T-helper 2 cell treated with Interferon-gamma antibody and Interleukin-4, amounts not matched to agents 5 μg/mL and 100 μg/mL, for 36 hours (primary cell): ENCODE measurements at regions not wholly inside any gene's neighbourhood (a gene's known extent, or its start where the extent isn't known, plus 50 kb on each side); places are given as distances from the start of the nearest gene placed in this dataset.
"Not testable (repeated sequence)": the region's sequence is repeated elsewhere in the genome, so short reads cannot be mapped to it uniquely, and the experiment has no call there.

Source experiments
- DNase-seq: peaks from one replicate; pipeline ENCODE4 v3.0.0; 2021; ENCODE audit warnings: low spot score
- H3K27ac Mint-ChIP-seq: one replicate; pipeline ENCODE4 v1.8.0; 2021; ENCODE audit warnings: mild to moderate bottlenecking, mixed read lengths
- H3K27me3 Mint-ChIP-seq: one replicate; pipeline ENCODE4 v1.8.0; 2021; ENCODE audit warnings: low read depth, mixed read lengths
- H3K36me3 Mint-ChIP-seq: one replicate; pipeline ENCODE4 v1.8.0; 2021; ENCODE audit warnings: low read depth, mixed read lengths
- H3K4me1 Mint-ChIP-seq: one replicate; pipeline ENCODE4 v1.8.0; 2021; ENCODE audit warnings: low read depth, mixed read lengths
- H3K4me3 Mint-ChIP-seq: one replicate; pipeline ENCODE4 v1.8.0; 2022; ENCODE audit warnings: mild to moderate bottlenecking, moderate library complexity, mixed read lengths
- H3K9me3 Mint-ChIP-seq: one replicate; pipeline ENCODE4 v1.8.0; 2021; ENCODE audit warnings: mixed read lengths

DNA sequence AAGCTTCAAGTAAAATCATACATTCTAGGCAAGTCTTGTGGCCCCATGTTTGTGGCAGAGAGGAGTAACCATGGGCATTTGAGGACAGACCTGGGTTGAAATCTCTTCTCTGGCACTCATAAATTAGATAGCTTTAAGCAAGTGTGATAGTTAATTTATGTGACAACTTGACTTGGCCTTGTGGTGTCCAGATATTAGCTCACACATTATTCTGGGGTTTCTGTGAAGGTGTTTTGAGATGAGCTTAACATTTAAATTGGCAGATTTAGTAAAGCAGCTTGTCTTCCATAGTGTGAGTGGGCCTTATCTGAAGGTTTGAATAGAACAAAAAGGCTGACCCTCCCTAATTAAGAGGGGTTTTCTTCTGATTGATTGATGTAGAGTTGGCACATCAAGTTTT, 161.4 kb upstream of the SPRY2 start:
- DNase-seq = no peak
- no peaks in the 10 kb centered on the region for H3K27me3 Mint-ChIP-seq
- H3K4me3 Mint-ChIP-seq = no peak overlapping the region
- H3K27ac Mint-ChIP-seq = no peak overlapping the region
- H3K9me3 Mint-ChIP-seq = peaks cover 23% of the 10 kb centered on the region
- H3K4me1 Mint-ChIP-seq = no peaks in the 10 kb centered on the region
- H3K36me3 Mint-ChIP-seq = no peaks in the 10 kb centered on the region

DNA sequence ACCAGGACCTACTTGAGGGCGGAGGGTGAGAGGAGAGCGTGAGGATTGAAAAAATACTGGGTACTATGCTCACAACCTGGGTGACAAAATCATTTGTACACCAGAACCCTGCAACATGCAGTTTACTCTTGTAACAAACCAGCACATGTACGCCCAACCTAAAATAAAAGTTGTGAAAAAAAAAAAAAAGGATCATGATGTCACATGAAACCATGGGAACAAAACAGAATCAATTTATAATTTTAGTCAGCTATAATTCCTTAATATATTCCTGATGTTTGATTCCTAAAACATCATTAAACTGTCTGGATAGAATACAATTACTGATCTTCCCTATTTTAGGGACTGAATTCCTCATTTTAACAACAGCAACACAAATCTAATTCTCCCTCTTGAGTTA, 160.6 kb upstream of the SPRY2 start:
- Mint-ChIP-seq H3K4me1 (no peaks in the 10 kb centered on the region), H3K36me3 (no peaks in the 10 kb centered on the region), H3K9me3 (peaks cover 18% of the 10 kb centered on the region), H3K27me3 (no peaks in the 10 kb centered on the region), H3K4me3 (no peak overlapping the region), H3K27ac (no peak overlapping the region)
- no peak for DNase-seq

DNA sequence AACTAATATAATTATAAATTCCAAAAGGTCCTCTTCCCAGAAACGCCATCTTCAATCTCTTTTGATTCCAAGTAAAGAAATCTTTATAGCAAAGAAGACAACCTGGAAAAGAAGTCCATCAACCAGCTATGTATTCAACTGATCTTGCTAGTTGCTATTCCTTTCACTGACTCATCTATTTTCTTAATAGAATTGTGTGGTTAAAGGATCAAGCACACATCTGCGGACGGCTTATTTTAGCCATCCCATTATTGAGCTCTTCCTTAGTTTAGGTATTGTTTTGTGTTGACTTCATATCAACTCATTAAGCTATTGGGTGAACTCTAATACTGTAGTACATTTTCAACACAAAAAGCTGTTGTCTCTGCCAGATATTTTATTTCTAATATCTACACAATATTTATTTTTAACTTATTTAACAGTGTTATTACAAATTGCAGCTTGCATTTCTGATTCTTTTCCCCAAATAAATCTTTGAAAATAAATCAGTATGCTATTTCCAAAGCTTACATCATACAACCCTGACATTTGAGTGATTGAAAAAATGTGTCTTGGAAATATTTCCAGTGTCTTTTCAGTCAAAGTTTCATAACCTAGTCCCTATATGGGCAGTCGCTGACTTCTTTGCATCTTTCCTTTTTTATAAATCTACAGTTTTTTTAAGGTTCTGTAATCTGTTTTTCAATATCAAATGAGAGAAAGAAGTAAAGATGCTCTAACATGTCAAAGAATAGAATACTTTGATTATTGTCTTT, 158.8 kb upstream of the SPRY2 start:
- no peaks in the 10 kb centered on the region for H3K27me3 Mint-ChIP-seq
- no peaks in the 10 kb centered on the region for H3K4me1 Mint-ChIP-seq
- H3K4me3 Mint-ChIP-seq = no peak overlapping the region
- peaks cover 5% of the 10 kb centered on the region for H3K9me3 Mint-ChIP-seq
- DNase-seq = no peak
- H3K36me3 Mint-ChIP-seq = no peaks in the 10 kb centered on the region
- H3K27ac Mint-ChIP-seq = no peak overlapping the region

DNA sequence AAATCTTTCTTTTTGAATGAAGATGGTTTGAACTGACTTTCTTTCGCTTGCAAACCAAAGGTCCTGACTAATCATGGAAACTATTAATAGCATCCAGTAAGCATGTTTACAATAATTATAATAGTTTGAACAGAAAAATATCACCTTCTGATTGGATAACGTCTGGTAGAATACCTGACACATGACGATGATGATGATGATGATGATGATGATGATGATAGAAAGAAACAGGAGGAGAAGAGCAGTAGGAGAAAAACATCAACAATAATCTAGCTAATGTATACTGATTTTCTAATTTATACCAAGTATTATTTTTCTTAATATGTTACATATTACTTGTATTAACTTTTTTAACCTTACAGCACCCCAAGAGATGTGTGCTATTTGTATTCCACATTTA, 157.5 kb upstream of the SPRY2 start:
- no peak for DNase-seq
- Mint-ChIP-seq H3K4me3 (no peak overlapping the region), H3K27ac (no peak overlapping the region), H3K9me3 (peaks cover 5% of the 10 kb centered on the region), H3K27me3 (no peaks in the 10 kb centered on the region), H3K4me1 (no peaks in the 10 kb centered on the region), H3K36me3 (no peaks in the 10 kb centered on the region)

DNA sequence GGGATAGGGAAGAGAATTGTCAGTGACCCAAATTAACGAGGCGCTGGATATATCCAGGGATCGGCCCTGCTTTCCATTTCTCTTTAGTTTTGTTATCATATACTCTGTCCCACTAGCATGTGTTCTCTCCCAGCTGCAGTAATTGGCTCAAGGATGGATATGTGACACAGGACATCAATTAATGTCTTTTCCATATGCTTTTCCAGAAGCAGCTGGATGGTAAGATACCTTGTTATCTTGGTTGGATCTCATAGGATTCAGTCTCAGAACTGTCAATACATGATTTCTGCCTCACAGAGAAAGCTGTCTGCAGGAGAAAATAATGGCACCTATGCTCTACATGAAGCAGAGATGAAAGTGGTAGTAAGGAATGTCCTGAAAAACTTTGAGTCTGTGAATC, 157.1 kb upstream of the SPRY2 start:
- no peaks in the 10 kb centered on the region for H3K4me1 Mint-ChIP-seq
- no peak overlapping the region for H3K27ac Mint-ChIP-seq
- DNase-seq = no peak
- H3K36me3 Mint-ChIP-seq = no peaks in the 10 kb centered on the region
- H3K9me3 Mint-ChIP-seq = peaks cover 4% of the 10 kb centered on the region
- H3K4me3 Mint-ChIP-seq = no peak overlapping the region
- H3K27me3 Mint-ChIP-seq = no peaks in the 10 kb centered on the region

DNA sequence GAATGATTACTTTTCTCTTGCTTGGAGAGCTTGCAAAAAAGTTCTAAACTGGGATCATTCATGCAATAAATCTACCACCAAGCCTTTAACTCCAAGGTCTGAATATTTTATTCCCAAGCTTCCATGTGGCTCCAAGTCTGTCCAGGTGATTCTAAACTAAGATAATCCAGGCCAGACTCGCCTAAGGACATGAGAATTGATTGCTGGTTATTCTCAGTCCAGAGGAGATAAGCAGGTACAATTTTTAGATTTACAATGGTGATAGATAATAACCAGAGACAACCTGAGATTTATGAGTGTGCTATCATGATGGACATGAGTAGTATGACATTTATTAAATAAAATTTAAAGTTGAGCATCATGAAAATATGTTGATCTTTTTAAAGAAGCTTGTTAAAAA, 156.5 kb upstream of the SPRY2 start:
- Mint-ChIP-seq H3K4me3 (no peak overlapping the region), H3K27me3 (no peaks in the 10 kb centered on the region), H3K36me3 (no peaks in the 10 kb centered on the region), H3K9me3 (no peaks in the 10 kb centered on the region), H3K4me1 (no peaks in the 10 kb centered on the region), H3K27ac (no peak overlapping the region)
- DNase-seq = no peak

DNA sequence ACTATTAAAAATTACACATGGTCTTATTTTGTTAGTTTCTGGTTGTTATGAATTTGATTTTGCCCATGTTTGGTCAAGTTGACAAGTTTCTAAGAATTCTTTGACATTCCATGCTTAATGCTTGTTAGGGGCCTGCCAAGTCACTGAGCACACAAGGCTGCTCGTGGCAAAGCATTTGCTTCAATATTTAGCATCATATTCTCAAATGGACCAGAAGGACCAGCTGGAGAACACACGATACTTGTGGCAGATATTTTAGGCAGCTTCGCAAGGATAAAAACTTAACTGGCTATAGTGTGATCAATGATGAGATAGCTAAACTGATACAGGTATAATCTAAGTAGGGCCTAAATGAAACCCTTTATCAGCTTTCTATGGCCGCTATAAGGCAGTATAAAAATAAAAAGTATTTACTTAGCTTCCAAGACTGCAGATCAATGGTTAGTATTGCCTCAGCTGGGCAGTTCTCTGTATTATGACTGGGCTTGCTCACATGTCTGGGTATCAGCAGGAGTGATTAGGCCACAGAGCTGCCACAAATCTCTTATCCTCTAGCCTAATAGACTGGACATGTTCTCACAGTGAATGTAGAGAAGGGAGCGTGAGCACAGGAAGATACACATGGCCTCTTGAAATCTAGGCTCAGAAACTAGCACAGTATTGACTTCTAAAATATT, 155.9 kb upstream of the SPRY2 start:
- no peak overlapping the region for H3K4me3 Mint-ChIP-seq
- no peak overlapping the region for H3K27ac Mint-ChIP-seq
- no peaks in the 10 kb centered on the region for H3K4me1 Mint-ChIP-seq
- H3K36me3 Mint-ChIP-seq = no peaks in the 10 kb centered on the region
- no peaks in the 10 kb centered on the region for H3K9me3 Mint-ChIP-seq
- no peak for DNase-seq
- H3K27me3 Mint-ChIP-seq = no peaks in the 10 kb centered on the region

DNA sequence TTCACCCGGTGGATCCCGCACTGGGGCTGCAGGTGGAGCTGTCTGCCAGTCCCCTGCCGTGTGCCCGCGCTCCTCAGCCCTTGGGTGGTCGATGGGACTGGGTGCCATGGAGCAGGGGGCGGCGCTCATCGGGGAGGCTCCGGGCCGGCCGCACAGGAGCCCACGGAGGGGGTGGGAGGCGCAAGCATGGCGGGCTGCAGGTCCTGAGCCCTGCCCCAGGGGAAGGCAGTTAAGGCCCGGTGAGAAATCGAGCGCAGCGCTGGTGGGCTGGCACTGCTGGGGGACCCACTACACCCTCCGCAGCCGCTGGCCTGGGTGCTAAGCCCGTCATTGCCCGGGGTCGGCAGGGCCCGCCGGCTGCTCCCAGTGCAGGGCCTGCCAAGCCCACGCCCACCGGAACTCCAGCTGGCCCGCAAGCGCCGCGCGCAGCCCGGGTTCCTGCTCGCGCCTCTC, 149.6 kb upstream of the SPRY2 start:
- not testable (repeated sequence) for H3K4me3 Mint-ChIP-seq, H3K27ac Mint-ChIP-seq, DNase-seq, H3K4me1 Mint-ChIP-seq, H3K9me3 Mint-ChIP-seq, H3K36me3 Mint-ChIP-seq, H3K27me3 Mint-ChIP-seq

DNA sequence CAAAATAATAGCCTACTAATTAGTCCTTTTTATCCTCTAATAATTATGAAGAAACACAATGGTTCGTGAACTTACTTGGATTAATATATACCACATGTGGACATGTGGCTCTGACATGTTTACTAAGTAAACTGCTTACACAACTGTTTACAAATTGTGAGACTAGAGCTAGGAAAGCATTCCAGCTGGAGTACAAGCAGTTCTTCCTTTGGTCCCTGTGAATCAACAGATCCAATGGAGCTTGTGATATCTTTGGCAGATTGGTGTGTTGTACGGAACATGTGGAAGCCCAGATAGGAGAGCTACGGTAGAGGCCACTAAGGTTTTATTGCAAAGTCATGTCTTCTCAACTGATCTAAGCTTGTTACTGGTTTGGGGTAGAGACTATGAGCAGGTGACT, 145.5 kb upstream of the SPRY2 start:
- Mint-ChIP-seq H3K4me3 (no peak overlapping the region), H3K27me3 (no peaks in the 10 kb centered on the region), H3K27ac (no peak overlapping the region), H3K9me3 (peaks cover 4% of the 10 kb centered on the region), H3K36me3 (no peaks in the 10 kb centered on the region), H3K4me1 (no peaks in the 10 kb centered on the region)
- no peak for DNase-seq

DNA sequence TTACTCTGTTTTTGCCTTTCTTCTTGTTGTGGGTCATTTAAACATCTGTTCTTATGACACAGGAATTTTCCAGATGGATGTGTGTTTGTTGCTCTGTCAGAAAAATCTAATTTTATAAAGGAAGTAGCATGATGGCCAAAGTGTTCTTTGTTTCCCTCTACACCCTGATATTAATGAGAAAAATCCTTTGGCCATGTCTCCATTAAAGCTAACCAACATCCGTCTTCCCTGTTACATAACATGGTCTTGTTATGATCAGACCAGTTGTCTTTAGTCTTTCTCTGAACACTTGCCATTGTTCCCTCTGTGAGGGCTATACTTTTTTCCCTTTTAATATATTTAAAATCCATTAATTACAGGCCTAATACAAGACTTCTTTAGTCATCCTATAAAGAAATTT, 142.2 kb upstream of the SPRY2 start:
- Mint-ChIP-seq H3K9me3 (peaks cover 4% of the 10 kb centered on the region), H3K27ac (no peak overlapping the region)
- no peak for DNase-seq

DNA sequence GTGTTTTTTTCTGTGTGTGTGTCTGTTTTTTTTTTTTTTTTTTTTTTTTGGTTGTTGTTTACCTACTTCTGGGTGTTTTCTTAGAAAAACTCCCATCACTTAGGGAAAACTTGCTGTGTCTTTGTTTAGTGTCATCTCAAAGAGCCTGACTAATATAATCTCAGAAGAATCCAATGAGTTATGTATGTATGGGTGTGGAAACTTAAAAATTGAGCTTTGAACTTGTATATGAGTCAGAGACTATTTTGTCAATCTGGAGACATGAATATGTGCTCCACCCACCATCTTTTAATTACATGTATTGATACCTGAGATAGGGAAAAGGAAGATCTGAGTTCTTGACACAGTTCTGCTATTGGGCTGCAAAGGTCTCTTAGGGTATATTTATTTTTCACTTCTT, 140.7 kb upstream of the SPRY2 start:
- DNase-seq = no peak
- H3K4me1 Mint-ChIP-seq = no peaks in the 10 kb centered on the region
- H3K9me3 Mint-ChIP-seq = no peaks in the 10 kb centered on the region
- H3K27ac Mint-ChIP-seq = no peak overlapping the region
- H3K36me3 Mint-ChIP-seq = no peaks in the 10 kb centered on the region
- H3K4me3 Mint-ChIP-seq = no peak overlapping the region
- H3K27me3 Mint-ChIP-seq = no peaks in the 10 kb centered on the region

More for the DNA sequence above, 142.2 kb upstream of the SPRY2 start:
- Mint-ChIP-seq H3K4me3 (no peak overlapping the region), H3K27me3 (no peaks in the 10 kb centered on the region), H3K36me3 (no peaks in the 10 kb centered on the region), H3K4me1 (no peaks in the 10 kb centered on the region)

DNA sequence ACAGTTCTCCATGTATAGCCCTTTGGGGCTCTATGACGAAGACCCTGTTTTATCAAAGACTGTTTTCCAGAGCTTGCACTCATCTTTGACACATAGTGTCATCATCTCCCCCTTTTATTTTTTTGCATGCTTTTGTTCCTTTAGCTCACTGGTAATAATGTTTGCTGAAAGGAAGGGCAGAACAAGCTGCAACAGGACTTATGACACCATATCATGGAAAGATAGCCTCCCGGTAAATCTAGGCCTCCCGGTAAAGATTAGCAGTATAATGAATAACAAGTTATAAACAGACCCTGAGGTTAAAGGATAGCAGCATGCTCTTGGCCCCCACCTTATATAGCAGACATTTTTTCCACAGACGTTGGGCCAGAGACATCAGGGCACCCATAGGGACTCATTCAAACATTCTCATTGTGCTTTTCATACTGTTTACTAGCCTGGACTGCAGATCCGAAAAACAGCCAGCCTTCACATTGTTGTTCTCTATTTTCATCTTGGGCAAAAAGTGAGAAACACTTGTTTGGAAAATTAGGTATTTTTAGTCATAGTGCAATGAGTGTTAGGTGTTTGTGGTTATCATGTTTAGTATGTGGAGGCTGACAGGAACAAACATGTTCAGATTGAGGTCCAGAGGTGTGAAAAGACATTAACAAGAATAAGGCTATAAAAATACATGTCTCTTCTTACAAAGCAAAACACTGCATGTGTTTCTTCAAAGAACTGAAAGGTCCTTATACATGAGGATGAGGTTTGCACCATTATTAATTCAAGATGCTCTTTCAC, 136.9 kb upstream of the SPRY2 start:
- Mint-ChIP-seq H3K4me1 (no peaks in the 10 kb centered on the region), H3K27ac (no peak overlapping the region)

DNA sequence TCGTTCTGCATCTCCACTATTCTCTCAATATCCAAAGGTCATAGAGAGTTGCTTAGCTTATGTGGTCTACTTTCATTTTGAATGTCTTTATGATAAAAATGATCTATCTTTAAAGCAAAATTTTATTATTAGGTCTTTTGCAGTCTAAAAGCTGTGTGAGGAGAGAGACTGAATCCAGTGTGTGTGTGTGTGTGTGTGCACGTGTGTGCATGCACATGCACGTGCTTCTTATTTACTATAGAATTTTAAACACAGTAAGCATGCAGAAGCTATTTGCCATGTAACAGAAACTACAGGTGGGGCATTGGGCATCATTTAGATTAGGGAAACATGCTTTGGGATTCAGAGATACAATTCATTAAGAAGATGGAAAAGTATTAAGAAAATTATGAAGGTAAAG, 136.0 kb upstream of the SPRY2 start:
- DNase-seq = no peak
- Mint-ChIP-seq H3K4me1 (no peaks in the 10 kb centered on the region), H3K36me3 (no peaks in the 10 kb centered on the region), H3K4me3 (no peak overlapping the region), H3K27ac (no peak overlapping the region), H3K9me3 (no peaks in the 10 kb centered on the region), H3K27me3 (no peaks in the 10 kb centered on the region)

More for the DNA sequence above, 136.9 kb upstream of the SPRY2 start:
- H3K9me3 Mint-ChIP-seq = no peaks in the 10 kb centered on the region
- no peak for DNase-seq
- no peak overlapping the region for H3K4me3 Mint-ChIP-seq
- no peaks in the 10 kb centered on the region for H3K27me3 Mint-ChIP-seq
- H3K36me3 Mint-ChIP-seq = no peaks in the 10 kb centered on the region

DNA sequence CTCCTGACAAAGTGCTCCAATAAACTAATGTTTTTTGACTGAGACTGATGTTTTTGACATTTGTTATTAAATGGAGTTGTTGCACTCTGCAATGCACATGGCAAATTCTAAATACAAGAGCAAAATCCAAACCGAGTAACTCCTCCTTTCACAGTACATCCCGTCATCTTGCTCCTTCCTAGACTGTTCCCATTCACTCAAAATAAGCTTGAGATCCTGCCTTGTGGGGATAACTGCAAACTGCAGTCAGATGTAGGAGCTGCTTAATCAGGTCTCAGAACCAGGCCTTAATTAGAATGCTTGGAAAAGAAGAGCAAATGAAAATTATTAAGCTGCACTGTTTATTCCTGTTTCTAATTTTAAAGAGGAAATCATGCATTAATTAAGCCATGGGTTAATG, 134.8 kb upstream of the SPRY2 start:
- Mint-ChIP-seq H3K27ac (no peak overlapping the region), H3K4me3 (no peak overlapping the region), H3K9me3 (no peaks in the 10 kb centered on the region), H3K27me3 (no peaks in the 10 kb centered on the region), H3K4me1 (no peaks in the 10 kb centered on the region), H3K36me3 (no peaks in the 10 kb centered on the region)
- no peak for DNase-seq
